Type B pancreatic cell (in vitro differentiated cells): ENCODE measurements at regions not wholly inside any gene's neighbourhood (a gene's known extent, or its start where the extent isn't known, plus 50 kb on each side); places are given as distances from the start of the nearest gene placed in this dataset.

Experiments
- DNase-seq: peaks from one replicate; pipeline ENCODE4 v3.0.0; 2021; ENCODE audit warnings: mixed read lengths; ENCODE audit not compliant: unreplicated experiment; ENCODE audit errors: extremely low spot score
- H3K27ac Mint-ChIP-seq: 2 replicates; pipeline ENCODE4 v1.8.0; 2021; ENCODE audit warnings: mild to moderate bottlenecking, mixed read lengths
- H3K27me3 Mint-ChIP-seq: 2 replicates; pipeline ENCODE4 v1.8.0; 2021; ENCODE audit warnings: mixed read lengths
- H3K36me3 Mint-ChIP-seq: 2 replicates; pipeline ENCODE4 v1.8.0; 2021; ENCODE audit warnings: mixed read lengths
- H3K4me1 Mint-ChIP-seq: one replicate; pipeline ENCODE4 v1.8.0; 2021; ENCODE audit warnings: mixed read lengths; ENCODE audit not compliant: unreplicated experiment
- H3K4me3 Mint-ChIP-seq: 2 replicates; pipeline ENCODE4 v1.8.0; 2021; ENCODE audit warnings: mild to moderate bottlenecking, mixed read lengths
- H3K9me3 Mint-ChIP-seq: 2 replicates; pipeline ENCODE4 v1.8.0; 2021; ENCODE audit warnings: mixed read lengths
- TF ChIP-seq, protein P1 (sequence below): fragments of 200-600 bp; sonication (generic); conservative IDR thresholded peaks from 2 replicates; pipeline ENCODE4 v1.5.0; 2021; ENCODE audit warnings: antibody characterized with exemption, mild to moderate bottlenecking

DNA sequence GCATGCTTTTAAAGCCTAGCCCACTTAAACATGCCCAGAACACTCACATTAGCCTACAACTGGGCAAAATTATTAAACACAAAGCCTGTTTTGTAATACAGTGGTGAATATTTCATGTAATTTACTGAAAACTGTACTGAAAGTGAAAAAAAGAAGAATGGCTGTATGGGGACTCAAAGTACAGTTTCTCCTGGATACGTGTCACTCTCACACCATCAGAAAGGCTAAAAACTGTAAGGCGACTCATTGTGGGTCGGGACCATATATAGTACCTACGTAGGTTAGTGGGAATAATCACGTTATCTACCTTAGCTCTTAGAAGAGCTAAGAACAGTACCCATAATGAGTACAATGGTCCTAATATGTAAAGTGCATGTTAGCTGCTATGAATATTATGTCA lies 80.2 kb upstream of the SPATA12 start:
- no peaks in the 10 kb centered on the region for H3K9me3 Mint-ChIP-seq
- no peak overlapping the region for H3K27ac Mint-ChIP-seq
- H3K27me3 Mint-ChIP-seq: no peaks in the 10 kb centered on the region
- no peaks in the 10 kb centered on the region for H3K36me3 Mint-ChIP-seq
- TF ChIP-seq, protein P1, sequence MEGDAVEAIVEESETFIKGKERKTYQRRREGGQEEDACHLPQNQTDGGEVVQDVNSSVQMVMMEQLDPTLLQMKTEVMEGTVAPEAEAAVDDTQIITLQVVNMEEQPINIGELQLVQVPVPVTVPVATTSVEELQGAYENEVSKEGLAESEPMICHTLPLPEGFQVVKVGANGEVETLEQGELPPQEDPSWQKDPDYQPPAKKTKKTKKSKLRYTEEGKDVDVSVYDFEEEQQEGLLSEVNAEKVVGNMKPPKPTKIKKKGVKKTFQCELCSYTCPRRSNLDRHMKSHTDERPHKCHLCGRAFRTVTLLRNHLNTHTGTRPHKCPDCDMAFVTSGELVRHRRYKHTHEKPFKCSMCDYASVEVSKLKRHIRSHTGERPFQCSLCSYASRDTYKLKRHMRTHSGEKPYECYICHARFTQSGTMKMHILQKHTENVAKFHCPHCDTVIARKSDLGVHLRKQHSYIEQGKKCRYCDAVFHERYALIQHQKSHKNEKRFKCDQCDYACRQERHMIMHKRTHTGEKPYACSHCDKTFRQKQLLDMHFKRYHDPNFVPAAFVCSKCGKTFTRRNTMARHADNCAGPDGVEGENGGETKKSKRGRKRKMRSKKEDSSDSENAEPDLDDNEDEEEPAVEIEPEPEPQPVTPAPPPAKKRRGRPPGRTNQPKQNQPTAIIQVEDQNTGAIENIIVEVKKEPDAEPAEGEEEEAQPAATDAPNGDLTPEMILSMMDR: no peak
- DNase-seq: no peak
- peaks cover 21% of the 10 kb centered on the region for H3K4me1 Mint-ChIP-seq
- no peak overlapping the region for H3K4me3 Mint-ChIP-seq

DNA sequence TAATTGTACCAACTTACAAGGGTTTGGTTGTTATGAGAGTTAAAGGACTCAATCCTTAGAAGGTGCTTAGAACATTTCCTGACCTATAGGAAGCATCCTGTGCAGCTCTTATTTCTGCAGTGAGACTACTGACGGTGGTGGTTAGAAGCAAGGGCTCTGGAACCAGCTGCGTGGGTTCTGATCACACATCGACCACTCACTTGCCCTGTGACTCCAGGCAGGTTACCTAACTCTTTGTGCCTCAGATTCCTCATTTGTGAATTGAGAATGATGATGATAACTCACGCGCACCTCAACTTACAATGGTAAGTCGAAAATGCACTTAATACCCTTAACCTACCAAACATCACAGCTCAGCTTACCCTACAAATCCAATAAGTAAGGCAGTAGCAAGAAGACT lies 80.7 kb upstream of the SPATA12 start:
- DNase-seq: no peak
- no peaks in the 10 kb centered on the region for H3K36me3 Mint-ChIP-seq
- no peaks in the 10 kb centered on the region for H3K27me3 Mint-ChIP-seq
- no peak overlapping the region for H3K4me3 Mint-ChIP-seq
- TF ChIP-seq, protein P1: no peak
- H3K27ac Mint-ChIP-seq: no peak overlapping the region
- H3K4me1 Mint-ChIP-seq: peaks cover 23% of the 10 kb centered on the region
- H3K9me3 Mint-ChIP-seq: no peaks in the 10 kb centered on the region

DNA sequence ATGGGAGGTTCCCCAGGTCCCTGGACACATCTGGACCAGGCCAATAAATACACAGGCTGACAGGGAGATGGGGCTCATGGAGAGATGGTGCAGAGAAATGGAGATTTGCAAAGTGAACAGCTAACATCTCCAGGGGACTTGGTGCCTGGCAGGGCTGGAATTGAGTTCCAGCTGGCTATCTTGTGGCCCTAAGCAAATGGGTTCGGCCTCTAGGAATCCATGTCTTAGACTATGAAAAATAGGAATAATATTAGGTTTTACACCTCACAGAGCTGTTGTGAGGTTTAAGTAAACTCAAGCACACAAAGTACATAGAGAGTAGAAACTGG lies 82.9 kb upstream of the SPATA12 start:
- H3K9me3 Mint-ChIP-seq: no peaks in the 10 kb centered on the region
- no peaks in the 10 kb centered on the region for H3K27me3 Mint-ChIP-seq
- peak overlapping the region; percentile 41 for H3K27ac Mint-ChIP-seq
- H3K36me3 Mint-ChIP-seq: peaks cover 2% of the 10 kb centered on the region
- H3K4me3 Mint-ChIP-seq: no peak overlapping the region
- TF ChIP-seq, protein P1: no peak
- H3K4me1 Mint-ChIP-seq: peaks cover 17% of the 10 kb centered on the region
- DNase-seq: no peak

DNA sequence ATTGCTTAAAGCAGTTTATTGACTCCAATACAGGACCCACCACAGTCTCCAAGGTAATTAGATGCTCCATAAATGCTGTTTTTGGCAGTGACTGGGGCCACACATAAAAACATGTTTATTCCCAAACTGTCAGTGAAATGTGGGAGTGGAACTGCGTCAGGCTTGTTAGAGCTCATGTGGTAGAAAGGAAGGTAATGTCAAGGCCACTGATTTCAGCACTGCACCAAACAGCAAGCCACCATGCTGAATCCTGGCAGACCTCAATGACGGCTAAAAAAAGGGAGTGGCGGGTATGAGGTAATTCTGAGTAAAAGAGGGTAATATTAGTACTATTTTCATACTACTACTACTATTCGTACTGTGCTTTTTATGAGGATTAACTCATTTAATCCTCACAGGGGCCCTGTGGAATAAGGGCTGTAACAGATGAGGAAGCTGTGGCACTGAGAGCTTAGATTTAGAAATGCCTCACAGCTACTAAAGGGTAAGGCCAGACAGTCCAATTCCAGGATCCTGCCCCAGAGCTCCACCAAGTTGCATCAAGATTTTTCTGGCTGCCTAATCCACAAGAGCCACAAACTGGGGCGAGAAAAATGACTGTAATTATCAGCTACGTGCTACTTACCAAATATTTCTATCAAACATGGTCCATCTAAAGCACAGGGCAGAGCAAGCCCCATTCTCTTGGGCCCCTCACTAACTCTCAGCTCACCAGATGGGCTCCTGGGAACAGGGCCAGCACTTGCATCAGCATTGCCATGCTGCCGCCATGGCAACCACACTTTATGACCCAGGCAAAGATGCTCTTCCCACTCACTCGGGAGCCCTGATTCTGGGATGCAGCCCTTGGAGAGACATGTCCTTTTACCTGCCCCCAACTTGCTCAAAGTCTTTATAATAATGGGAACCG lies 83.6 kb upstream of the SPATA12 start:
- no peak for DNase-seq
- H3K4me1 Mint-ChIP-seq: peaks cover 17% of the 10 kb centered on the region
- H3K4me3 Mint-ChIP-seq: no peak overlapping the region

DNA sequence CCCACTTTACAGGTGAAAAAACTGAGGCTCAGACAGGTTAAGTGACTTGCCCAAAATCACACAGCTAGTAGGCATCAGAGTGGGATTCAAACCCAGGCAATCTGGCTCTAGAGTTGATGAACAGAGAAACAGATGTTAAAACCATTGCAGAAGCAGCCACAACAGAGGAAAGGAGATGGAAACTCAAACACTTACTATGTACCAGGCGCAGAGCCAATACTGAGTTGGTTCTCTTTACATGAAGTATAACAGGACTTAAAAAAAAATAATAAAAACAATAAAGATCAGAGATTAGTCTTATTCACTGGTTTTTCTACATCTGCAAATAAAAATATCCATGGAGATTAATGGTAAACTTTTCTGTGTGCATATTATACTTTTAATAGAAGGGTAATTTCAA lies 84.9 kb upstream of the SPATA12 start:
- no peaks in the 10 kb centered on the region for H3K9me3 Mint-ChIP-seq
- H3K4me1 Mint-ChIP-seq: peaks cover 17% of the 10 kb centered on the region
- no peak for DNase-seq
- H3K4me3 Mint-ChIP-seq: no peak overlapping the region
- H3K27ac Mint-ChIP-seq: no peak overlapping the region
- no peaks in the 10 kb centered on the region for H3K27me3 Mint-ChIP-seq
- H3K36me3 Mint-ChIP-seq: peaks cover 6% of the 10 kb centered on the region
- TF ChIP-seq, protein P1: no peak

More for the DNA sequence above, 83.6 kb upstream of the SPATA12 start:
- Mint-ChIP-seq H3K9me3 (no peaks in the 10 kb centered on the region), H3K27ac (peak overlapping the region; percentile 41), H3K36me3 (peaks cover 6% of the 10 kb centered on the region), H3K27me3 (no peaks in the 10 kb centered on the region)
- TF ChIP-seq, protein P1: no peak
